GM20431 (cell line): ENCODE measurements at regions not wholly inside any gene's neighbourhood (a gene's known extent, or its start where the extent isn't known, plus 50 kb on each side); places are given as distances from the start of the nearest gene placed in this dataset.
"Not testable (repeated sequence)": the region's sequence is repeated elsewhere in the genome, so short reads cannot be mapped to it uniquely, and the experiment has no call there.

Experiments used
- in situ Hi-C: fragments of 300-500 bp; cut with MseI, MboI; formaldehyde crosslinking; loops from one replicate; pipeline ENCODE4 v1.15.0; 2020; ENCODE audit warnings: low sequenced_read_pairs; ENCODE audit not compliant: unreplicated experiment

DNA sequence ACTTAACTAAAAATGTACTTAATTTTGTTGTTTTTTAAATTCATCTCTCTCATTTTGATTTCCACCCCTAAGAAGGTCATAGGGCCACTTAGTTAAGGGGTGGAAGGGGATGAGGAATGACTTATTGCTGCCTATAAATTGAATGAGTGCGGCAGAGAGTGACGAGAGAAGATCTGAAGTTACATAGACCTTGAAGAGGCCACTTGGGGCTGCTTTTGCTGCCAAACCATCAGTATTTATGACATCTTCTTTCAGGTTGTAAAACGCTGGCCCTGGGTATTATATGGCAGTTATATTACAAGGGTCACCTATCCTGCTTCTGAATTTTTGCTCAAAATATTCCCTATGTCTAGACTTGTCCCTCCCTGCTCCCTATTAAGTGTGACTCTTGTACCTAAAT, 119.6 kb upstream of the RIMS1 start:
- in situ Hi-C loops = no loop called here

DNA sequence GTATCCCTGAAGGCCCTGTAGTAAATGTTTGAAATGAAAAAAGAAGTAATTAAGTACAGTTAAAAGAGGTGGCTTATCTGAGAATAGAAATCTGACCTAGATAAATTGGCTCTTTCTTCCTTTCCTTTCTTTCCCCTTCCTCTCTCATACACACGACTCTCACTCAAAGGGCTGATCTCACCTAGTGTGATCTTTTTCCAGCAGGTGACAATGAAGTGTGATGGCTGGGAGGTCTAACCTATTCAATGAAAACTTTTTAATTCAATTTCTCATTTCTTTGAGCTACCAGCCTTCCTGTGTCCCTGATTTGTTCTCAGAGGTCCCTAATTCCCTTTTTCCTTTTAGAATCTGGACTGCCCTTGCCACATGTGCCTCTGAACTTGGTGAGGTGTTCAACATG, 118.0 kb upstream of the RIMS1 start:
- in situ Hi-C loops = no loop called here

DNA sequence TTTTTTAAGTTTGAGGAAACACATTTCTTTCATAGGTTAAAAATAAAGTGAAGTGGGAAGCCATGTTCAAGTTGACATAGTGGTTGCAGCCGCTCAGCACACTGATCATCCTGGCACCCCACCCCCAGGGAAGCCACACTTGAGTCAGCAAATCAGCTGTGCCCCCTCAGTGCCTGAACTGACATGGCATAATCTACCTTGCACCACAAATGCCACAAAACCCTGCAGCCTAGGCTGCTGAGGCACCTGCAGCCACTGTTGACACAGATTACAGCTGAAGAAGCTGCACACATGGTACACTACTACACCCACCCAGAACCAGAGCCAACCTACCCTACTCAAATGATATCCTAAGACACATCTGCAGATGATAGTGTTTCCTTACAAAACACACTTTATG, 77.5 kb upstream of the RIMS1 start:
- in situ Hi-C loops = no loop called here

DNA sequence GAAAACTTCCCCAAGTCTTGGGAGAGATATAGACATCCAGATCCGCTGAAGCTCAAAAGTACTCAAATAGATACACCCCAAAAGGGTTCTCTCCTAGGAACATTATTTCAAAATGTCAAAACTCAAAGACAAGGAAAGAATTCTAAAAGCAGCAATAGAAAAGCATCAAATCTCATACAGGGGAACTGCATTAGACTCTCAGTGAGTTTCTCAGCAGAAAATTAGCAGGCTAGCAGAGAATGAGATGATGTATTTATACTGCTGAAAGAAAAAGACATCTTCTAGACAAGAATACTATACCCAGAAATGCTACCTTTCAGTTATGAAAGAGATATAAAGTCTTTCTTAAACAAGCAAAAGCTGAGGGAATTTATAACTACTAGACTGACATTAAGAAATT, 75.5 kb upstream of the RIMS1 start:
- in situ Hi-C loops = no loop called here

DNA sequence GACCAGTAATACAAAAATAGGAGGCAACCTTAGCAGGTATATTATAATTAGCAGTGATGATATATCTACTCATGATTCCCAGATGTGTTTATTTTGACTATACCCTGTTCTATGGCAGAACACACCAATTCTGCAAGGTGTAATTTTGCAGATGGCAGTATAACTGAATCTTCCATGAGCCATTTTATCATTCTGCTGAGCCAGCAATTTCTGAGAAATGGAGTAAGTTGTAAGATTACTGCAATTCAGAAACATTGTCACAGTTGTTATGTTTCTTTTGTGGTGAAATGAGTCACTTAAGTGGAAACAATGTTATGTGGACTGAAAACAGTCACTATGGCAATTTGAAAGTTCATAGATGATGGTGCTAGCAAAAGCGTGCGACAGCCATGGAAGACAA, 63.7 kb upstream of the RIMS1 start:
- in situ Hi-C loops = no loop called here

DNA sequence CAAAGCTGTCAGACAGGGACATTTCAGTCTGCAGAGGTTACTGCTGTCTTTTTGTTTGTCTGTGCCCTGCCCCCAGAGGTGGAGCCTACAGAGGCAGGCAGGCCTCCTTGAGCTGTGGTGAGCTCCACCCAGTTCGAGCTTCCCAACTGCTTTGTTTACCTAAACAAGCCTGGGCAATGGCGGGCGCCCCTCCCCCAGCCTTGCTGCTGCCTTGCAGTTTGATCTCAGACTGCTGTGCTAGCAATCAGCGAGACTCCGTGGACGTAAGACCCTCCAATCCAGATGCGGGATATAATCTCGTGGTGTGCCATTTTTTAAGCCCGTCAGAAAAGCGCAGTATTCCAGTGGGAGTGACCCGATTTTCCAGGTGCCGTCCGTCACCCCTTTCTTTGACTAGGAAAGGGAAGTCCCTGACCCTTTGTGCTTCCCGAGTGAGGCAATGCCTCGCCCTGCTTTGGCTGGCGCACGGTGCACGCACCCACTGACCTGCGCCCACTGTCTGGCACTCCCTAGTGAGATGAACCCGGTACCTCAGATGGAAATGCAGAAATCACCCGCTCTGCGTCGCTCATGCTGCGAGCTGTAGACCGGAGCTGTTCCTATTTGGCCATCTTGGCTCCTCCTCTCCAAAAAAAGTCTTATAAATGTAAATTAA, 54.1 kb upstream of the RIMS1 start:
- in situ Hi-C loops = not testable (repeated sequence)
